GM12878 (cell line): ENCODE measurements at regions not wholly inside any gene's neighbourhood (a gene's known extent, or its start where the extent isn't known, plus 50 kb on each side); places are given as distances from the start of the nearest gene placed in this dataset.

Experiments used
- ATAC-seq: fragments of 200-7000 bp; cut with Tn5 transposase; 3 replicates; pipeline ENCODE4 v1.9.1; 2020; ENCODE audit warnings: mild to moderate bottlenecking, moderate library complexity
- BruUV-seq: library from RNA; stranded (reverse); fragments of 400-500 nt; replicated peaks from 2 replicates; lab custom pipeline; 2021; lab: Mats Ljungman, UMichigan
- CTCF ChIA-PET: fragments of 300-600 bp; sonication (Branson Sonifier 250); formaldehyde crosslinking; extraction: SDS; loops from one replicate; lab custom pipeline; 2021; ENCODE audit warnings: inconsistent platforms; lab: Yijun Ruan, JAX
- POLR2A ChIA-PET: fragments of 350-600 bp; formaldehyde crosslinking; extraction: SDS; loops from one replicate; lab custom pipeline; 2021; ENCODE audit warnings: inconsistent platforms; lab: Charles Lee
- RAD21 ChIA-PET: fragments of 300-600 bp; sonication (Branson Sonifier 250); formaldehyde crosslinking; loops from one replicate; lab custom pipeline; 2023; ENCODE audit warnings: antibody characterized with exemption; ENCODE audit not compliant: unreplicated experiment; lab: Charles Lee
- SMC1A ChIA-PET: fragments of 300-600 bp; sonication (Branson Sonifier 250); formaldehyde crosslinking; loops from one replicate; lab custom pipeline; 2023; ENCODE audit not compliant: unreplicated experiment, uncharacterized antibody; lab: Charles Lee
- DNase-seq: peaks from one replicate; pipeline ENCODE4 v3.0.0-alpha.2; 2011; ENCODE audit warnings: low read depth, low spot score
- FAIRE-seq: peaks from 3 replicates; lab custom pipeline; 2011; peaks lifted over from hg19 to GRCh38; lab: Jason Lieb, UNC
- H2AFZ ChIP-seq: 2 replicates; pipeline ENCODE4 v1.6.0; 2011; ENCODE audit warnings: low read depth, low read length, control low read depth; ENCODE audit not compliant: control insufficient read depth
- H3K27ac ChIP-seq: 2 replicates; pipeline ENCODE4 v1.5.1; 2011; ENCODE audit warnings: control low read depth; ENCODE audit not compliant: control insufficient read depth, insufficient read depth
- H3K27me3 ChIP-seq, 2 experiments: replicated peaks in 1 of 2; 2 replicates each; pipeline versions ENCODE4 v1.6.0 to v1.6.1; 2011; ENCODE audit warnings: low read length in 1 of 2; ENCODE audit not compliant: control insufficient read depth in 2 of 2, insufficient read depth in 2 of 2
- H3K36me3 ChIP-seq, 2 experiments: 2 replicates each; pipeline ENCODE4 v1.5.1; 2011; ENCODE audit warnings: low read length in 1 of 2; ENCODE audit not compliant: control insufficient read depth in 2 of 2, insufficient read depth in 2 of 2
- H3K4me1 ChIP-seq: 2 replicates; pipeline ENCODE4 v1.6.1; 2011; ENCODE audit warnings: mild to moderate bottlenecking, low read length, moderate library complexity, mixed read lengths; ENCODE audit not compliant: control insufficient read depth, insufficient read depth
- H3K4me2 ChIP-seq: 2 replicates; pipeline ENCODE4 v1.6.0; 2011; ENCODE audit warnings: control low read depth; ENCODE audit not compliant: control insufficient read depth, insufficient read depth
- H3K4me3 ChIP-seq: fragments of 200-600 bp; sonication (generic); 2 replicates; pipeline ENCODE4 v1.5.1; 2016
- H3K79me2 ChIP-seq: 2 replicates; pipeline ENCODE4 v1.6.0; 2011; ENCODE audit warnings: low read length; ENCODE audit not compliant: control insufficient read depth, insufficient read depth
- H3K9ac ChIP-seq: 2 replicates; pipeline ENCODE4 v1.8.0; 2011; ENCODE audit warnings: low read length, control low read depth, mixed read lengths; ENCODE audit not compliant: control insufficient read depth, insufficient read depth
- H3K9me3 ChIP-seq: replicated peaks from 3 replicates; pipeline ENCODE4 v1.5.1; 2011; ENCODE audit warnings: mild to moderate bottlenecking, low read length; ENCODE audit not compliant: control insufficient read depth, insufficient read depth
- H4K20me1 ChIP-seq: 2 replicates; pipeline ENCODE4 v1.6.0; 2011; ENCODE audit not compliant: control insufficient read depth, insufficient read depth
- ATF3 ChIP-seq: IDR thresholded peaks from 2 replicates; pipeline ENCODE4 v1.6.1; 2011; ENCODE audit warnings: low read depth, mild to moderate bottlenecking, low read length, moderate library complexity, borderline replicate concordance; ENCODE audit errors: extremely low read depth
- BCL11A ChIP-seq: IDR thresholded peaks from 2 replicates; pipeline ENCODE4 v1.6.1; 2011; ENCODE audit warnings: low read depth, low read length
- BRCA1 ChIP-seq: IDR thresholded peaks from 2 replicates; pipeline ENCODE4 v1.6.1; 2011; ENCODE audit warnings: low read depth, low read length, improper control_type of control experiment
- DPF2 ChIP-seq: fragments of 450-650 bp; IDR thresholded peaks from 2 replicates; pipeline ENCODE4 v1.6.1; 2017; ENCODE audit warnings: mild to moderate bottlenecking
- ELK1 ChIP-seq: IDR thresholded peaks from 2 replicates; pipeline ENCODE4 v1.6.1; 2012; ENCODE audit warnings: low read depth, low read length, improper control_type of control experiment
- IRF5 ChIP-seq: fragments of 450-650 bp; IDR thresholded peaks from 2 replicates; pipeline ENCODE4 v1.6.1; 2017; ENCODE audit warnings: borderline replicate concordance
- MEF2A ChIP-seq: IDR thresholded peaks from 2 replicates; pipeline ENCODE4 v1.6.1; 2011; ENCODE audit warnings: low read depth, mild to moderate bottlenecking, low read length, moderate library complexity; ENCODE audit not compliant: insufficient read depth
- MYC ChIP-seq: IDR thresholded peaks from 2 replicates; pipeline ENCODE4 v1.6.1; 2011; ENCODE audit warnings: mild to moderate bottlenecking, low read length, moderate library complexity, inconsistent platforms; ENCODE audit not compliant: insufficient read depth, insufficient replicate concordance, insufficient read length, severe bottlenecking
- NFIC ChIP-seq: IDR thresholded peaks from 2 replicates; pipeline ENCODE4 v1.6.1; 2012; ENCODE audit warnings: low read depth, mild to moderate bottlenecking, inconsistent platforms, low read length, moderate library complexity
- RAD51 ChIP-seq: fragments of 450-650 bp; IDR thresholded peaks from 2 replicates; pipeline ENCODE4 v1.6.1; 2016; ENCODE audit warnings: moderate library complexity, mild to moderate bottlenecking, inconsistent platforms
- SIN3A ChIP-seq: IDR thresholded peaks from 2 replicates; pipeline ENCODE4 v1.6.1; 2012; ENCODE audit warnings: low read depth, low read length, improper control_type of control experiment
- SIX5 ChIP-seq: IDR thresholded peaks from 2 replicates; pipeline ENCODE4 v1.6.1; 2011; ENCODE audit warnings: mild to moderate bottlenecking, low read depth, low read length, moderate library complexity; ENCODE audit not compliant: severe bottlenecking
- WGBS: methylation state at CpG from one replicate; pipeline ENCODE4 v1.1.6; 2016; ENCODE audit warnings: low lambda C conversion rate; ENCODE audit not compliant: insufficient replicate concordance, insufficient coverage; ENCODE audit errors: missing lambda C conversion rate; 5-methylcytosine and 5-hydroxymethylcytosine counted together
- in situ Hi-C: fragments of 300-500 bp; cut with MboI; formaldehyde crosslinking; loops from 9 replicates; pipeline ENCODE4 v1.14.3; 2018; ENCODE audit warnings: mixed read lengths
- intact Hi-C: fragments of 100-400 bp; cut with micrococcal nuclease; formaldehyde crosslinking; loops from one replicate; pipeline ENCODE4 v1.14.2; 2022; ENCODE audit not compliant: unreplicated experiment
- TF ChIP-seq, protein P1 (sequence below), 3 experiments: IDR thresholded peaks in 2 of 3; conservative IDR thresholded peaks in 1 of 3; 2 replicates each; pipeline ENCODE4 v1.5.1; 2011; ENCODE audit warnings: low read depth in 3 of 3, low read length in 3 of 3, mild to moderate bottlenecking in 3 of 3, control low read depth in 2 of 3, moderate library complexity in 2 of 3, inconsistent platforms in 1 of 3, mixed read lengths in 1 of 3; ENCODE audit not compliant: control insufficient read depth in 2 of 3, insufficient read depth in 1 of 3; ENCODE audit errors: extremely low read depth in 1 of 3

- ChIA-PET CTCF (interaction anchor here (0.8 to 2.3 kb wide), 5 partner anchors 9 to 188 kb away, joined by 3 to 15 read pairs (median 5); no protein-coding TSS in a partner anchor), SMC1A (interaction anchor here (0.7 to 2.5 kb wide), 5 partner anchors 8 to 64 kb away, joined by 4 to 11 read pairs (median 4); no protein-coding TSS in a partner anchor), POLR2A (interaction anchor here (0.6 to 0.8 kb wide), 4 partner anchors 23 to 1063 kb away, joined by 3 to 4 read pairs (median 3); no protein-coding TSS in a partner anchor), RAD21 (interaction anchor here (0.6 to 2.4 kb wide), 3 partner anchors 64 to 188 kb away, joined by 3 to 11 read pairs (median 3); partner anchors contain the start of gene ATF7IP2)
- H3K9me3 ChIP-seq = no peaks in the 10 kb centered on the region
- 78% methylated on average over 6 of the region's 6 CpGs for WGBS
- no peaks in the 10 kb centered on the region for H3K27me3 ChIP-seq
- no TSS peak for BruUV-seq
- FAIRE-seq (no peak), ATAC-seq (no peak), DNase-seq (no peak)
- no peak overlapping the region for H3K9ac ChIP-seq
- no peaks in the 10 kb centered on the region for H3K4me1 ChIP-seq
- no peak overlapping the region for H3K4me2 ChIP-seq
- H3K36me3 ChIP-seq = no peaks in the 10 kb centered on the region
- no peak overlapping the region for H3K4me3 ChIP-seq
- no peak overlapping the region for H3K27ac ChIP-seq
- H2AFZ ChIP-seq = no peak overlapping the region
- in situ Hi-C loops = loop anchor here (25.0 kb wide), 1 partner anchor 566 kb away; the partner anchor contains the start of gene CIITA
- no peaks in the 10 kb centered on the region for H4K20me1 ChIP-seq
- intact Hi-C loops = no loop called here
- no peaks in the 10 kb centered on the region for H3K79me2 ChIP-seq
- TF ChIP-seq BCL11A (no peak), MYC (no peak), SIN3A (no peak), IRF5 (no peak), BRCA1 (no peak), ATF3 (no peak), SIX5 (no peak), RAD51 (no peak), DPF2 (no peak), NFIC (no peak), MEF2A (no peak), ELK1 (no peak)
- TF ChIP-seq, protein P1, sequence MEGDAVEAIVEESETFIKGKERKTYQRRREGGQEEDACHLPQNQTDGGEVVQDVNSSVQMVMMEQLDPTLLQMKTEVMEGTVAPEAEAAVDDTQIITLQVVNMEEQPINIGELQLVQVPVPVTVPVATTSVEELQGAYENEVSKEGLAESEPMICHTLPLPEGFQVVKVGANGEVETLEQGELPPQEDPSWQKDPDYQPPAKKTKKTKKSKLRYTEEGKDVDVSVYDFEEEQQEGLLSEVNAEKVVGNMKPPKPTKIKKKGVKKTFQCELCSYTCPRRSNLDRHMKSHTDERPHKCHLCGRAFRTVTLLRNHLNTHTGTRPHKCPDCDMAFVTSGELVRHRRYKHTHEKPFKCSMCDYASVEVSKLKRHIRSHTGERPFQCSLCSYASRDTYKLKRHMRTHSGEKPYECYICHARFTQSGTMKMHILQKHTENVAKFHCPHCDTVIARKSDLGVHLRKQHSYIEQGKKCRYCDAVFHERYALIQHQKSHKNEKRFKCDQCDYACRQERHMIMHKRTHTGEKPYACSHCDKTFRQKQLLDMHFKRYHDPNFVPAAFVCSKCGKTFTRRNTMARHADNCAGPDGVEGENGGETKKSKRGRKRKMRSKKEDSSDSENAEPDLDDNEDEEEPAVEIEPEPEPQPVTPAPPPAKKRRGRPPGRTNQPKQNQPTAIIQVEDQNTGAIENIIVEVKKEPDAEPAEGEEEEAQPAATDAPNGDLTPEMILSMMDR (IDR thresholded peaks at IDR 0.05 in 2 of 3, conservative IDR thresholded peaks at IDR 0.05 in 1 of 3; ENCODE audit: control insufficient read depth in 2 of 3, extremely low read depth in 1 of 3, insufficient read depth in 1 of 3, low read depth in 3 of 3, low read length in 3 of 3) = no peak
- TF ChIP-seq, all 136 proteins: peak for 0
Measured at GRCh38 chr16:10321407-10322387, 64.2 kb upstream of the ATF7IP2 start.
